GM12873 (cell line): ENCODE measurements at regions not wholly inside any gene's neighbourhood (a gene's known extent, or its start where the extent isn't known, plus 50 kb on each side); places are given as distances from the start of the nearest gene placed in this dataset.

Experiments
- TF ChIP-seq, protein P1 (sequence below): IDR thresholded peaks from 2 replicates; pipeline ENCODE4 v1.5.1; 2012; ENCODE audit warnings: low read depth, mild to moderate bottlenecking, moderate library complexity, low read length, control low read depth; ENCODE audit not compliant: insufficient read depth; ENCODE audit errors: missing control alignments

DNA sequence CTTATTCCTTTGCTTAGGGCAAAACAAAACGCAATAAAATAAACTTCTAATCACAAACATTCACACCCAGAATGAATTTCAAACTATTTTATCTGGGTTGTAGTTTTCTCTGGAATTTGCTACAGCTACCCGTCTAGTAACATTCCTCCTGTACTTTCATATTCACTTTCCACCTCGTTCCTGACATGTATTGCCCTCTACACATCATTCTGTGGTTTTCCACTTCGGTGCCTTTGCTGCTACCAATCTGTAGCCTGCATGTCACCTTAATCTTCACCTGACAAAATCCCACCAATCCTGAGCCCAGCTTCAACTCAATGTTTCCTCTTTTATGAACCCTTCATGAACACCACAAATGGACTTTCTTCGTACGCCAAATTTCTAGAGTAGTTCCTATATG, 694.1 kb upstream of the C9orf72 start:
- TF ChIP-seq, protein P1, sequence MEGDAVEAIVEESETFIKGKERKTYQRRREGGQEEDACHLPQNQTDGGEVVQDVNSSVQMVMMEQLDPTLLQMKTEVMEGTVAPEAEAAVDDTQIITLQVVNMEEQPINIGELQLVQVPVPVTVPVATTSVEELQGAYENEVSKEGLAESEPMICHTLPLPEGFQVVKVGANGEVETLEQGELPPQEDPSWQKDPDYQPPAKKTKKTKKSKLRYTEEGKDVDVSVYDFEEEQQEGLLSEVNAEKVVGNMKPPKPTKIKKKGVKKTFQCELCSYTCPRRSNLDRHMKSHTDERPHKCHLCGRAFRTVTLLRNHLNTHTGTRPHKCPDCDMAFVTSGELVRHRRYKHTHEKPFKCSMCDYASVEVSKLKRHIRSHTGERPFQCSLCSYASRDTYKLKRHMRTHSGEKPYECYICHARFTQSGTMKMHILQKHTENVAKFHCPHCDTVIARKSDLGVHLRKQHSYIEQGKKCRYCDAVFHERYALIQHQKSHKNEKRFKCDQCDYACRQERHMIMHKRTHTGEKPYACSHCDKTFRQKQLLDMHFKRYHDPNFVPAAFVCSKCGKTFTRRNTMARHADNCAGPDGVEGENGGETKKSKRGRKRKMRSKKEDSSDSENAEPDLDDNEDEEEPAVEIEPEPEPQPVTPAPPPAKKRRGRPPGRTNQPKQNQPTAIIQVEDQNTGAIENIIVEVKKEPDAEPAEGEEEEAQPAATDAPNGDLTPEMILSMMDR, result no peak

DNA sequence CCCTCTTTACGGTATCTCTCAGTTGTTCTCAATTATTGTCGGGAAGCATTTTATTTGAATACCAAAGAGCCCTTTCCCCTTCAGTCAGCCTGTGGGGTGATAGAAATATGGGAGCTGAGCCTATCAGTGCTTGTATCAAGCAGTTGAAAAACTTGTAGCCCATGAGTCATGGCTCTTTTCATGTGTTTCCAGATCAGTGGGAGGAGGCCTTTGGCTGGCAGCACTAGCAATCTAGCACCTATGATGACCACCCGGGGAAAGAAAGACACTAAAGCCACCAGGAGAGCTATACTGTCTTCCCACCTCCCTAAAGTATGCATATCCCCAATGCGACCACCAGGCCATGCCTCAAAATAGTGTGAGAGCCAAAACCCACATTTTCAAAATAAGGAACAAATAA, 696.9 kb upstream of the C9orf72 start:
- TF ChIP-seq, protein P1, result no peak

DNA sequence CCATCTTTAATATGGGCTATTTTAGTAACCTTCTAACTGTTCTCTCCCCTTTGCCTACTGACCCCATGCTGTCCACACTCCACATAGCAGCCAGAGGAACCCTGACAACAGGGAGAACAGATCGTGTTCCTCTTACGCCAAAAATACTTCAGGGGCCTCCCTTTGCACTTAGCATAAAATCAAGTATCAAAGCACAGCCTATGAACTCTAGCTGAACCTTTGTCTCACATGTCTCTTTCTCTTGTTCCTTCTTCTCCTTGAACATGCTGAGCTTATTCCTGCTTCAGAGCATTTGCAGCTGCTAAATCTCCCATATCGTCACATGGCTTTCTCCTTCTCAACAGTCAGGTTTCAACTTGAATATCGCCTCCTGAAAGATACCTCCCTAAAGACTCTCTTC, 698.8 kb upstream of the C9orf72 start:
- TF ChIP-seq, protein P1, result no peak

DNA sequence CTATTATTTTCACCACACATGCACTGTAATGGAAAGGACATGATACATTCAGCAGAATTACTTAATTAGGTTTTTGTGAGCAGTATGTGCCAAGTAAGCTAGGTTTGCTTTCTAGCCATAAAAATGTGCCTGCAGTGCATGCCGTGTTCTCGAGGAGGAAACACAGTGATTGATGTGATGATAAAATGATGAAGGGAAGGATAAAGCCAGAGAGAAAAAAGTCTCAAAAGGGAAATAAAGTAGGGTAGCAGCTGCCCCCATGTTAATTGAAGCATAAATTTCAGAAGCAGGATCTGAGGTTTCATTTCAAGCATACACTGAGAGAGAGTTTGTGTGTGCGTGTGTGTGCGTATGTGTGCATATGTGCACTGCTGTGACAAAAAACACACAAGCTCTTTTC, 714.2 kb upstream of the C9orf72 start:
- TF ChIP-seq, protein P1, result no peak

DNA sequence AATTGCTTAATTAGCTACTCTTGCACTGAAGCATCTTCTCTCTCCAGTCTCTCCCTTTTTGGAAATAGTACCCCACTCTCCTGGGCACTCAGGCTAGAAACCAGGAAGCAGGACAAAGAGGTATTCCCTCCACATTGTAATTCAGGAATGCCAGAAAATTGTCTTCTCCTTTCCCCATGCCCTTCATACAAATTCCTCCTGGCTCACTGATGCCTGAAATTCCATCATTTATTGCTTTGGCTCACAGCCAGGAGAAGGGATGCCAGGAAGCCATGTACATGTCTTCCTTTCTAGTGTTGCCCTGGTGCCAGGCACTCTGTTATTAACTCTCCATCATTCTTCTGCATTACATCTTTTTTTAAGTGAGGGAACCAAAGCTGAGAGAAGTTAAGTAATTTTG, 716.5 kb upstream of the C9orf72 start:
- TF ChIP-seq, protein P1, result no peak

DNA sequence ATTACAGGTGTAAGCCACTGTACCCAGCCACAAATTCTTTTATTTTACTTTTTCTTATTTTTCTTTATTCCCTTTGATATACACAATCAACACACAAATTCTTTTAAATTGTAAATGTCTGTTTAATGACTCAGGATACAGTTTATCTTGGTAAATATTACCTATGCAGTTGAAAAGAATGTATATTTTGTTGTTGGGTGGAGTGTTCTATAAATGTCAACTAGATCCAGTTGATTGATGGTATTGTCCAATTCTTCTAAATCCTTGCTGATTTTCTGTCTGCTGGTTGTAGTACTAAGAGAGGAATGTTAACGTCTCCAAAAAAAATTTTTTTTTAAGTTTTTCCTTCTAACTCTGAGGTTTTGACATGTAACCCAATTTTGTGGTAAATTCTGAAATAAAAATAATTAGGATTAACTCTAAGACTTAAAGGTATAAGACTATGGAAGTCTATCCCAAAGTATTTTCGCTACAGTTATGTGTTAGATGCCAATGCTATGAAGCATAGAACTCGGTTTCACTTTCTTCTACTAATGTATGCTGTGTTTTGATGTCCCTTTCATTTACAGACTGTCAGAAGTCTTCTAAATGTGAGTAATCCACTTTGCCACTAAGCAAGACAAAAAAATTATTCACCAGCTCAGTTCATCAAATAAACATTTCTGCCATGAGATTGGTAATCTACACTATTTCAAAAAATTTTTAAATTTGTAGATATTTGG, 720.2 kb upstream of the C9orf72 start:
- TF ChIP-seq, protein P1, result no peak

DNA sequence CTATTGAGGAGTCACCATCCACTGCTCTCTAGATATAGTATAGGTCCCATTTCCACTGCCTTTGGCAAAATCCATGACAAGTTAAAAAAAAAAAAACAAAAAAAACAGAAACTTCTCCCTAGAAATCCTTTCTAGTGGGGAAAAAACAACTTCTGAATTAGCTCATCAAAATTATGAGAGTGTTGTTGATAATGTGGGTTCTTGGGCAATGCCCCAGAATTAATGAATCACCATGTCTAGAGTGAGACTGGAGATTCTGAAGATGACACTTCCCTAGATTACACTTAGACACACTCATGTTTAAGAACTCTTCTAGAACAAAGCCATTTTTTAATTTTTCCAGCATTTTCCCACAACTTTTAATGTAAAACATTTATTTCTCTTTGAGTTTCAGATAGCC, 728.0 kb upstream of the C9orf72 start:
- TF ChIP-seq, protein P1, result no peak

DNA sequence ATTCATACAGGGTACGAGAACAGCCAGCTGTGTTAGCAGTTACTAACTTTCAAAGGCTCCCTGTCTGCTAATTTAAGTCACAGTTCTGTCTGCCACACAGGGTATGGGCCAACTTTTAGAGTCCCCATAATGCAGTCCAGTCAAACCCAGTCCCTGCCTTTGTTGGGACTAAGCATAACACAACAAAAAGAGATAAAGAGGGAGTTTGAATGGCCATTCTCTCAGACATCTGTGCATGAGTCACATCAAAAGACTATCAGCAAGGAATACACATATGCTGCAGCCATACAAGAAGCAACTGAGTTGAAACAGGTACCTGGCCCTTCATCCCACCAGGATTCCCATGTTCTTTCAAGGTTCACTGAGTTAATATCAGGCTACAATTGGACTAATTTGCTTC, 744.5 kb upstream of the C9orf72 start:
- TF ChIP-seq, protein P1, result no peak
